Muscle of back (tissue), 3 donors: ENCODE measurements at regions not wholly inside any gene's neighbourhood (a gene's known extent, or its start where the extent isn't known, plus 50 kb on each side); places are given as distances from the start of the nearest gene placed in this dataset.
A peak's percentile ranks its signal among the peaks of the same experiment; 100 is the strongest.
"Not testable (repeated sequence)": the region's sequence is repeated elsewhere in the genome, so short reads cannot be mapped to it uniquely, and the experiment has no call there.

ENCODE experiments used
- DNase-seq, 3 donors: peaks; one replicate each; pipeline versions ENCODE4 v3.0.0 to v3.0.0-alpha.2; 2013

DNA sequence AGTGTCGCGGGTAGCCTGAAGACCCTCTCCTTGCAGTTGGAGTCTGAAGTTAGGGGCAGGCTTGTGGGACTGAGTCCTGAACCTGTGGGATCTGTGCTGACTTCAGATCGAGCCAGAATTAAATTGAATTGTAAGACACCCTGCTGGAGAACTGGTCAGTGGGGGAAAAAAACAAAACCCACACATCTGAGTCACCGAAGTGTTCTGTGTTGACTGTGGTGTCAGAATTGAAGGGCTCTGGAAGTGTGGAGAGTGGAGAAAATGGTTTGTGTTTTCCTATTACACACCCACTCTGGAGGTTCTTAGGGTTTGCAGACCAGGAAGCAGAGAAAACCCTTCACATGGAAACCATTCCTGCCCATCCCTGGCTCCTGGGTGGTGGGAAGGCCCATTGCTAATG is 209.5 kb upstream of the GALNT2 start:
- no peak for DNase-seq

GRCh38 chr1:229859026-229859425 is 208.0 kb upstream of the GALNT2 start:
- no peak for DNase-seq

DNA sequence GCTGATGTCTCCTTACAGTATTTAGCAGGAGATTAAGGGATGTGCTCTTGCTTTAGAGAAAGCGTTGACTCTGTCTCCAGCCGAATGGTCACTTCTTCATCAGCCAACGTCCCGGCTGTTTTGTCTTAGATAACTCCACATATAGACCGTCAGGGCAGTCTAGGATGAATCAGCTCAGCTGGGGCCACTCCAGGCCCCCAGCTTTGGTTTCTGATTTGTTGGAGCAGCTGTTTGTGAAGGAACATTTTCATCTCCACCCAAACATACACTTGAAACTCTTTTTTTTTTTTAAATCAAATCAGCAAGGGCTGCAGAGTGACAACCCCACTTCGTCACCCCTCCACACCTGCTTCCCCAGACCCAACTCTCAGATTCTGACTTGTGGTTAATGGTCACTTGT is 206.1 kb upstream of the GALNT2 start:
- DNase-seq, result no peak

DNA sequence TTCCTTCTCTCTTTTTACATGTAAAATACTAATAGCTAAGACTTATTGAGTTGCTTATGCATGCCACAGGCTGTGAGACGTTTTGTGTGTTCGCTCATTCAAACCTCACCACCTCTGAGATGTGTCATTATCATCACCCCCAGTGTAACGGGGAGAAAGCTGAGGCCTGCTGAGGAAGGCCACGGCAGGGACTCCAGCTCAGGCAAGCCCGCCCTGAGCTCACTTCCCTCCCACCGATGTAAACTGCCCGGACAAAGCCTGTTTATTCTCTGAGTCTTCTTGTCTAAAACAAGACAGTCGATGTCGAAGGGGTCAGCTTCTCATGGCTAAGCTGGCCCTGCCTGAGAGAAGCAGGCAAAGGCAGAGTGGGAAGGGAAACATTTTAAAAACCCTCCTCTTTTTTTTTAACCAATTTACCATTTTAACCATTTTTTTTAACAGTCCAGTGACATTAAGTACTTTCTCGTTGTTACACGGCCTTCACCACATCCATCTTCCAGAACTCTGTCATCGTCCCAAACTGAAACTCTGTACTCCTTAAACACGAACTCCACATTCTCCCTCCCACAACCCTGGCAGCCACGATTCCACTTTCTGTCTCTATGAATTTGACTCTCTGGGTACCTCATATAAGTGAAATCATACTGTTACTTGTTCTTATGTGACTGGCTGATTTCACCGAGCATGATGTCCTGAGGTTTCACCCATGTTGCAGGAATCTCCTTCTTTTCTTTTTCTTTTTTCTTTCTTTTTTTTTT is 204.8 kb upstream of the GALNT2 start:
- DNase-seq, result peak in 2 of 3 donors; percentile 22 to 52

DNA sequence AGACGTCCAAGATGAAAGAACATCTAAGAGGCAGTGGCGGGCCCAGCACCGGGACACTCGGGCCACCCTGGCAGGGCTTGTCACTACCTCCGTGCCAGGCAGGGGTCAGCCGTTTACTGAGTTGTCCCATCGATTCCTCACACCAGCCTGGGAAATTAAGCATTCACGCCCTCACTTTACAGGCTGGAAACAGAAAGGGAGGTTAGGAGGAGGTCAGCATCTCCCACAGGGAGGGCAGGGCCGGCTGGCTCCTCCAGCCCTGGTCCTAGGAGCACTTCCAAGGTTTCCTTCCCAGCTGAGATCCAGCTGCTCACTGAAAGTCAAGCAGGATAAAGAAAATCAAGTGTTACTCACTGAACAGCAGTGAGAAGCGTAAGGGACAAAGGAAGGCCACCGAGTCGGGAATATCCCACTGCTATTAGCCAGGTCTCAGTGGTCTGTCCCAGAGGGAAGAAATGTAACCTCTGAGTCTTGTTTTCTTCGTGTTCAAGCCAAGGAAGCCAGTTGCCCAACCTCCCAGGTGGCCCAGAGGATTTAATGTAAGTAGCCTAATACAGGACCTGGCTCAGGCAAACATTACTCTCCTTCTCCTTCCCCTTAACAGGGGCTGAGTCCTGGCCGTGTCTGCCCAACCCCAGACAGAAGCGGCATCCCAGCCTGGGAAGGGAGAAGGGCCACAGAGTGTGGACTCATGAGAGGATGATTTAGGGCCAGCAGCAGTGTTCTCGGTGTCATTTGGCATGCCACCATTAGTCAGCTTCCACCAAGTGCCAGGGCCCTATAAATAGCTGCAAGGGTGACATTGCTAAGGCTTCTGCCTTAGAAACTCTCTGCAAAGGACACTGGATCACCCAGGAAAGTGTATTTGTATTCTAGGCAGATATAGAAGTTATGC is 203.1 kb upstream of the GALNT2 start:
- peak; percentile 47 to 65 (median 50) for DNase-seq

DNA sequence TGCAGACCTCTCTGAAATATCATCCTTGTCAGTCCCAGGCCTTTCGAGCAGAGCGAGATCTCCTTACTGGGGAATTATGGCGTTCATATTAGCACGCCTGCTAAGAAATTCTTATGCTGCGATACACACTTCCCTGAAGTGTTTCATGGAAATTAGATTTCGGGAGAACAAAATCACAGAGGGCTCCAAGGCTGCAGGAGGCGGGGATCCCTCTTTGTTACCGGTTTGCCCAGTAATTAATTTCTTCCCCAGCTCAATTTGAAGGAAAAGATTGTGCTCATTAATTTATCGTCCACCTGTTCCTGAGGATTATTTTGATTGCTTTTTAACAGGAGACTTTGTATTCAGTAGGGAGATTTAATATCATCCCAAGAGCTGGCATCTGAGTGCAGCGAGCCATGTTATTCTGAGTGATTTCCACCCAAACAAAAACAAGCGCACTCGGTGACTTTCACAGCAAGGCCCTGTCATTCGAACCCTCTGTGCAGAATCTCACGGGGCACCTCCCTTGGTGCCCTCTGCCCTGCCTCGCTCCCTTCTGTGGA is 202.3 kb upstream of the GALNT2 start:
- DNase-seq, result no peak

DNA sequence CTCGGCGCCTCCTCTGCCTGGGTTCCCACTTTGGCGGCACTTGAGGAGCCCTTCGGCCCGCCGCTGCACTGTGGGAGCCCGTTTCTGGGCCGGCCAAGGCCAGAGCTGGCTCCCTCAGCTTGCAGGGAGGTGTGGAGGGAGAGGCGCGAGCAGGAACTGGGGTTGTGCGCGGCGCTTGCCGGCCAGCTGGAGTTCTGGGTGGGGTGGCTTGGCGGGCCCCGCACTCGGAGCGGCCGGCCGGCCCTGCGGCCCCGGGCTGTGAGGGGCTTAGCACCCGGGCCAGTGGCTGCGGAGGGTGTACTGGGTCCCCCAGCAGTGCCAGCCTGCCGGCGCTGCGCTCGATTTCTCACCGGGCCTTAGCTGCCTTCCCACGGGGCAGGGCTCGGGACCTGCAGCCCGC is 201.7 kb upstream of the GALNT2 start:
- DNase-seq, result not testable (repeated sequence)

GRCh38 chr1:229867726-229868125 is 199.3 kb upstream of the GALNT2 start:
- no peak for DNase-seq

DNA sequence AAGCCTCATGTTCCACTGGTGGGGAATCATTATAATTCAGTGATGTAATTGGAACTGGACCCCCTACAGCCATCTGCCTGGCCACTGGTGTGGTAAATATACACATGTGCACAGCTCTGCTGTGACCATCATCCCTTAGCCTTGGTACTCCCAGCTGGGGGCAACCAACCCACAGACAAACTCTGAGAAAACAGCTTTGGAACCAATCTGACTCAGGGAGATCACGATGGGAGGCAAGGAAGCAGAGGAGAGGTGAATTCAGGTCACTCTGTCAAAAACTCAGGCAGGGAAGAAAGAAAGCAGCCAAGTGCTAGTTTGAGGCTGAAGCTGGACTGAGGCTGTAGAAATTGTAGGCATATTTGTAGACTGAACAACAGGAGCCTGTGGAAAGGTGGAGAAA is 197.8 kb upstream of the GALNT2 start:
- no peak for DNase-seq

GRCh38 chr1:229869687-229870086 is 197.4 kb upstream of the GALNT2 start:
- peak in 1 of 3 donors; percentile 23 for DNase-seq

DNA sequence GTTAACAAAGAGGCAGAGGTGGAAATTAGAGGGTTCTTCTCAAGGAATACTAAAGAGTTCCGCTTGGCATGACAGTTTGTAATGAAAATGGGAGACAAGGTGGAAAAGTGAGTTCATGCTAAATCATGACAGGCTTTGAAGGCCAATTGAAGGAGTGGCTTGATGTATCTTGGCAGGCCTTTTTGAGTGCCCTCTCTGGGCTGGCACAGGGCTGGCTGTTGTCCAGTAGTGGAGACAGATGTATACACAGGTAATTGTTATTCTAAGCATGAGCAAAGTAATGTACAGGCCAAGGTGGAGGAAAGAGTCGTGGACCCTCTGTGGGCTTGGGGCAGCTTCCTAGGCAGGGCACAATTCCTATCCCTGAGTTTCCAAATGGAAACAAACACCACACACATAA is 196.7 kb upstream of the GALNT2 start:
- no peak for DNase-seq

- DNase-seq, result no peak
Measured at GRCh38 chr1:229871078-229871676, 195.9 kb upstream of the GALNT2 start.

DNA sequence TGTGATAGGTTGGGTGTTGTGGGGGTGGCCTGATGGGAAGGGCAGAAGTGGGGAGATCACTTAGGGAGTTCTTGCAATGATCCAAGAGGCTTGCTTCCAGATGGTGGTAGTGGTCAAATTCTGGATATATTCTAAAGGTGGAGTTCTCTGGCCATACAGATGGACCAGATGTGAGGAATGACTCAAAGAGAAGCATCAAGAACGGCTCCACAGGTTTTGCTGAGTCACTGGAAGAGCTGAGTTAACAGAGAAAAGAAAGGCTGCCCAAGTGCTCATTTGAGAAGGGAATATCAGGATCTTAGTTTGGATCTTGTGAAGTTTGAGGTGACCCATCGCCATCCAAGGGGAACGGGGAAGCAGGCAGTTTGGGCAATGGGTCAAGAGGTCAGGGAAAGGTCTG is 192.9 kb upstream of the GALNT2 start:
- no peak for DNase-seq

- no peak for DNase-seq
Measured at GRCh38 chr1:229874609-229875008, 192.4 kb upstream of the GALNT2 start.

DNA sequence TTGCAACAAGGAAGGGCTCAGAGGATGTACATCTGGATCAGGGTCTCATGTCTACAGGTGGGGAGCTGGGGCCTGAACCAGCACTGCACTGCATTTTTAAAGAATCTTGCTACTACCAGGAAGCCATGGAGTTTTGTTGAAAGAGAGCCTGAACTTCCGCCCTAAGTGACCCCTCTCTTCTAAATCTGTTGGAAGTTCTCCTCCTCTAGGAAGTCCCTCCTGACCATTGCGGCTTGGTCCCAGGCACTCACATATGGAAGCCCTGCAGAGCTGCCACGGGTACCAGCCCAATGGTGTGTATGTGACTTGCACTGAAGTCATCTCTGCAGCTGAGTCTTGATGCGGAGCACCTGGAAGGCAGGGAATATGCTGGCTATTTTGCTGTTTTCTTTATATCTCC is 192.0 kb upstream of the GALNT2 start:
- no peak for DNase-seq

DNA sequence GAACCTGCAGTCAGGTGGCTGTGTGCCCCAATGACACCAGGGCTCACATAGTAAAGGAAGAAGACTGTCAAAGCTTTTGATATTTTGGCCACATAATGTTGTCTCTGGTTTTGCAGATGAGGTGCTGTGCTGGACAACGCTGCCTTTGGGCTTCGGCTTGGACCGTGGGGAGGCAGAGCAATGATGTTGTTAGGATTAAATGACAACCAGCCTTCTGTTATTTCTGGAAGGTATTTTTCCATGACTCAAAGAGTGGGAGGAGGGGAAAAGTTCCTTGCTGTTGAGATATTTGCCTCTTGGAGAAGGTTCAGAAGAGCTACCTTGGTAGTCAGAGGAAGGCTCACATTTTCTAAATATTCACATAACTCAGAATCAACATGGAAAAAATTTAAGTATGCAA is 187.3 kb upstream of the GALNT2 start:
- no peak for DNase-seq

DNA sequence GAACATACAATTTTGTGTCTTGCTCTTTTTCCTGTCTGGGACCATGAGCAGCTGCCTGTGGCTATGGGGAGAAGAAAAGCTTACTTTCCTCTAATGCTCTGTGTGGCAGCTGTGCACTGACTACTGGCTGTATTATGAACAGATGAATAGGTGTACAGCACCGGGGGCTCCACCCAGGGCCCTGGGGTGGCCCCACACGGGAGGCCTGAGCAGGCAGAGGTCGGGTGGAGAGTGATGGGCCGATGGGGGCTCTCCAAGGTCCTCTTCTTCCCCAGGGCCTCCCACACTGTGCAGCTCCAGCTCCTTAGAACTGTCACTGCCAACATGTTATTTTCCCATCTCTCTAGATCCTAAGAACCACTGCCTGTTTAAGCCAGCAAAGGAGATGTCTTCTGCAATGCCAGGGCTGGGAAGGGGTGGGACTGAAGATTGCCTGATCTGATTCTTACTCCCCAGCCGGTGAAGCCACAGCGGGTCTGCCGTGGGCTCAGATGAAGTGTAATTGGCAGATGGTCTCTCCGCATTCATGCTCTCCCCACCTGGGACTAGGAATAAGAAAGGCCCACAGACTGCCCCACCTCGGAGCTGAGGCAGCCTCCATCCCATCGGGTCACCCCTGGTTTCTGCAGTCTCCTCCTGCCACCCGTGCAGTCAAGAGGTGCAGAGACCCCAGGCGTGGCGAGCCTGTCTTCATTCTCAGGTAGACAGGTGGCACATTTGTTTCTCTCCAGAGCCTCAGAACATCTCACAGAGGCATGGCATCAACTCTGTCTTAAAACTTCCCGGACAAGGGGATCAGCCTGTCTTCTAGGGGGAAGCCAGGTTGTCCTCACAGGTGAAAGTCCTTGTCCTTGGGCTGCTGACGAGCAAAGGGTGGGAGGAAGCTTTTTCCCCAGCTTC is 186.5 kb upstream of the GALNT2 start:
- DNase-seq, result no peak

DNA sequence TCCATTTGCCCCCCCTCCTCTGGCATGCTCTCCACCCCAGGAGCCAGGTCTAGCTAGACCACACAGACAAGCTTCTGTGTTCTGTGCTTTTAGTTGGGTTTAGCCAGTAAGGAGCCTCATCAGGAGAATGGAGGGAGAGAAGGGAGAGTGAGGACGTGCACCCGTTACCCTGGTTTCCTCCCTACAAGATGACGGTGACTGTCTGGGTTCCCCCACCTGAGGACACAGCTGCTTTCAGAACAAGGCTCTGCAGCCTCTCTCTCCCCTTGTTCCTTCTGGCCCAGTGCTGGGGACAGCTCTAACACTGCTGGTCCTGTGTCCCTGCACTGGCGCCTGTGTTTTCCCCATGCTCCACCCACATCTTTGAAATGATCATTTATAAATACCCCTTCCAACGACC is 184.4 kb upstream of the GALNT2 start:
- no peak for DNase-seq

GRCh38 chr1:229883504-229884200 is 183.4 kb upstream of the GALNT2 start:
- no peak for DNase-seq

- DNase-seq, result no peak
Measured at GRCh38 chr1:229884765-229885164, 182.3 kb upstream of the GALNT2 start.
